Neural cell (in vitro differentiated cells): ENCODE measurements at regions not wholly inside any gene's neighbourhood (a gene's known extent, or its start where the extent isn't known, plus 50 kb on each side); places are given as distances from the start of the nearest gene placed in this dataset.
A peak's percentile ranks its signal among the peaks of the same experiment; 100 is the strongest.

Source experiments
- H2AFZ ChIP-seq: fragments of 200-600, 300-800 bp; sonication (generic), shearing (Covaris generic); 2 replicates; pipeline ENCODE4 v1.6.0; 2014; ENCODE audit warnings: low read depth, mild to moderate bottlenecking, antibody characterized with exemption, low read length, moderate library complexity
- H3F3A ChIP-seq: fragments of 200-600 bp; shearing (Covaris generic); 2 replicates; pipeline ENCODE4 v1.6.1; 2016; ENCODE audit warnings: mild to moderate bottlenecking, moderate library complexity, mixed read lengths, antibody characterized with exemption, low read length; ENCODE audit not compliant: insufficient read depth, poor library complexity, severe bottlenecking
- H3K27ac ChIP-seq: fragments of 200-600, 300-800 bp; sonication (generic), shearing (Covaris generic); 2 replicates; pipeline ENCODE4 v1.5.1; 2014; ENCODE audit warnings: mild to moderate bottlenecking, low read length, moderate library complexity
- H3K27me3 ChIP-seq: fragments of 300-800, 200-600 bp; sonication (generic), shearing (Covaris generic); 2 replicates; pipeline ENCODE4 v1.6.0; 2014; ENCODE audit warnings: mild to moderate bottlenecking, low read depth, low read length, moderate library complexity; ENCODE audit not compliant: insufficient read depth
- H3K36me3 ChIP-seq: fragments of 300-800, 200-600 bp; sonication (generic), shearing (Covaris generic); 2 replicates; pipeline ENCODE4 v1.5.1; 2014; ENCODE audit warnings: mild to moderate bottlenecking, antibody characterized with exemption, low read length, moderate library complexity; ENCODE audit not compliant: insufficient read depth
- H3K4me2 ChIP-seq: fragments of 300-800, 200-600 bp; sonication (generic), shearing (Covaris generic); 2 replicates; pipeline ENCODE4 v1.6.0; 2014; ENCODE audit warnings: mild to moderate bottlenecking, low read length
- H3K4me3 ChIP-seq: fragments of 300-800, 200-600 bp; sonication (generic), shearing (Covaris generic); 2 replicates; pipeline ENCODE4 v1.5.1; 2014; ENCODE audit warnings: mild to moderate bottlenecking, low read length, moderate library complexity
- H3K79me2 ChIP-seq: fragments of 200-600 bp; shearing (Covaris generic); replicated peaks from 2 replicates; pipeline ENCODE4 v1.6.0; 2014; ENCODE audit warnings: mild to moderate bottlenecking, low read length, moderate library complexity; ENCODE audit not compliant: insufficient read depth
- H3K9ac ChIP-seq: fragments of 300-800, 200-600 bp; sonication (generic), shearing (Covaris generic); 2 replicates; pipeline ENCODE4 v1.6.1; 2016; ENCODE audit warnings: mild to moderate bottlenecking, low read length, mixed read lengths
- H3K9me2 ChIP-seq: fragments of 200-600 bp; shearing (Covaris generic); 2 replicates; pipeline ENCODE4 v1.6.1; 2016; ENCODE audit warnings: mild to moderate bottlenecking, low read length, mixed read lengths; ENCODE audit not compliant: insufficient read depth
- H3K9me3 ChIP-seq: fragments of 200-600, 300-800 bp; sonication (generic), shearing (Covaris generic); 2 replicates; pipeline ENCODE4 v1.6.1; 2016; ENCODE audit warnings: mild to moderate bottlenecking, mixed run types, low read length, moderate library complexity, mixed read lengths
- H4K20me1 ChIP-seq: fragments of 200-600 bp; shearing (Covaris generic); 2 replicates; pipeline ENCODE4 v1.6.1; 2016; ENCODE audit warnings: mild to moderate bottlenecking, mixed run types; ENCODE audit not compliant: insufficient read depth
- CTCF ChIP-seq: fragments of 450-650 bp; IDR thresholded peaks from 2 replicates; pipeline ENCODE4 v1.5.1; 2014; ENCODE audit warnings: antibody characterized with exemption, mild to moderate bottlenecking, moderate library complexity; ENCODE audit not compliant: poor library complexity, severe bottlenecking
- EP300 ChIP-seq: fragments of 450-650 bp; conservative IDR thresholded peaks from 2 replicates; pipeline ENCODE4 v1.6.1; 2014; ENCODE audit warnings: antibody characterized with exemption, mild to moderate bottlenecking, moderate library complexity; ENCODE audit not compliant: poor library complexity, severe bottlenecking
- EZH2 ChIP-seq: fragments of 200-600, 300-800 bp; shearing (Covaris generic), sonication (generic); IDR thresholded peaks from 2 replicates; pipeline ENCODE4 v1.6.1; 2014; ENCODE audit warnings: antibody characterized with exemption, low read length, borderline replicate concordance, mild to moderate bottlenecking; ENCODE audit not compliant: insufficient read depth, poor library complexity, severe bottlenecking
- MXI1 ChIP-seq: fragments of 450-650 bp; conservative IDR thresholded peaks from 2 replicates; pipeline ENCODE4 v1.6.1; 2014; ENCODE audit warnings: antibody characterized with exemption, mild to moderate bottlenecking; ENCODE audit not compliant: poor library complexity, severe bottlenecking
- POLR2AphosphoS5 ChIP-seq: IDR thresholded peaks from 2 replicates; pipeline ENCODE4 v1.6.1; 2012
- RAD21 ChIP-seq: fragments of 450-650 bp; conservative IDR thresholded peaks from 2 replicates; pipeline ENCODE4 v1.6.1; 2014; ENCODE audit warnings: antibody characterized with exemption, mild to moderate bottlenecking, moderate library complexity
- REST ChIP-seq: IDR thresholded peaks from 2 replicates; pipeline ENCODE4 v1.6.1; 2012; ENCODE audit warnings: borderline replicate concordance
- SMC3 ChIP-seq: fragments of 450-650 bp; conservative IDR thresholded peaks from 2 replicates; pipeline ENCODE4 v1.6.1; 2014; ENCODE audit warnings: antibody characterized with exemption, mild to moderate bottlenecking, moderate library complexity; ENCODE audit not compliant: poor library complexity
- TAF1 ChIP-seq: IDR thresholded peaks from 2 replicates; pipeline ENCODE4 v1.6.1; 2012; ENCODE audit warnings: low read depth

- no peaks in the 10 kb centered on the region for H3K79me2 ChIP-seq
- H3K9me2 ChIP-seq, result no peaks in the 10 kb centered on the region
- H3K9me3 ChIP-seq, result no peaks in the 10 kb centered on the region
- no peaks in the 10 kb centered on the region for H3K27me3 ChIP-seq
- no peaks in the 10 kb centered on the region for H3F3A ChIP-seq
- H3K4me2 ChIP-seq, result no peak overlapping the region
- H3K4me3 ChIP-seq, result peak overlapping the region; percentile 2
- H3K27ac ChIP-seq, result peak overlapping the region; percentile 2
- TF ChIP-seq EP300, result no peak
- no peak for TF ChIP-seq CTCF
- no peak for TF ChIP-seq RAD21
- TF ChIP-seq MXI1, result no peak
- TF ChIP-seq REST, result no peak
- no peak for TF ChIP-seq POLR2AphosphoS5
- TF ChIP-seq TAF1, result no peak
- TF ChIP-seq EZH2, result no peak
- no peak for TF ChIP-seq SMC3
- no peaks in the 10 kb centered on the region for H3K36me3 ChIP-seq
- no peaks in the 10 kb centered on the region for H4K20me1 ChIP-seq
- no peak overlapping the region for H2AFZ ChIP-seq
- H3K9ac ChIP-seq, result no peak overlapping the region
Measured at GRCh38 chr10:6711881-6712280, 131.8 kb upstream of the PRKCQ start.

- H4K20me1 ChIP-seq, result no peaks in the 10 kb centered on the region
- H3K9me3 ChIP-seq, result no peaks in the 10 kb centered on the region
- no peak overlapping the region for H2AFZ ChIP-seq
- peak overlapping the region; percentile 2 for H3K4me3 ChIP-seq
- H3K79me2 ChIP-seq, result no peaks in the 10 kb centered on the region
- no peak overlapping the region for H3K4me2 ChIP-seq
- no peak overlapping the region for H3K9ac ChIP-seq
- no peaks in the 10 kb centered on the region for H3K27me3 ChIP-seq
- no peaks in the 10 kb centered on the region for H3K36me3 ChIP-seq
- TF ChIP-seq POLR2AphosphoS5, result peak; percentile 29
- no peak for TF ChIP-seq MXI1
- peak; percentile 59 for TF ChIP-seq EP300
- H3F3A ChIP-seq, result no peaks in the 10 kb centered on the region
- H3K27ac ChIP-seq, result peak overlapping the region; percentile 12
- no peaks in the 10 kb centered on the region for H3K9me2 ChIP-seq
Measured at GRCh38 chr10:6711408-6711841, 131.3 kb upstream of the PRKCQ start.

- Histone ChIP-seq H2AFZ (no peak overlapping the region), H3K9me3 (no peaks in the 10 kb centered on the region), H3F3A (no peaks in the 10 kb centered on the region), H3K27ac (no peak overlapping the region), H4K20me1 (no peaks in the 10 kb centered on the region), H3K36me3 (no peaks in the 10 kb centered on the region), H3K9ac (no peak overlapping the region), H3K4me3 (no peak overlapping the region), H3K4me2 (no peak overlapping the region), H3K9me2 (no peaks in the 10 kb centered on the region), H3K79me2 (no peaks in the 10 kb centered on the region), H3K27me3 (no peaks in the 10 kb centered on the region)
- TF ChIP-seq EZH2, result no peak
- TF ChIP-seq POLR2AphosphoS5, result no peak
- TF ChIP-seq EP300, result no peak
- TF ChIP-seq MXI1, result no peak
- no peak for TF ChIP-seq RAD21
- TF ChIP-seq REST, result no peak
- no peak for TF ChIP-seq SMC3
- no peak for TF ChIP-seq CTCF
- TF ChIP-seq TAF1, result no peak
Measured at GRCh38 chr10:6707352-6707751, 127.3 kb upstream of the PRKCQ start.
